ENCODE measurements at regions not wholly inside any gene's neighbourhood (a gene's known extent, or its start where the extent isn't known, plus 50 kb on each side); places are given as distances from the start of the nearest gene placed in this dataset.
"Not testable (repeated sequence)": the region's sequence is repeated elsewhere in the genome, so short reads cannot be mapped to it uniquely, and the experiment has no call there.

- no peak for DNase-seq (ENCODE audit: low read depth)
Observed at GRCh38 chr1:98575955-98576354, 85.6 kb upstream of the SNX7 start.

GRCh38 chr1:98565951-98566350 is 95.6 kb upstream of the SNX7 start:
- DNase-seq (ENCODE audit: low read depth) = no peak

- no peak for DNase-seq (ENCODE audit: low read depth)
Observed at GRCh38 chr1:98559291-98559690, 102.2 kb upstream of the SNX7 start.

- DNase-seq (ENCODE audit: low read depth) = no peak
Observed at GRCh38 chr1:98557895-98558294, 103.6 kb upstream of the SNX7 start.

- peak; percentile 67 for DNase-seq (ENCODE audit: low read depth)
Observed at GRCh38 chr1:98556521-98557158, 104.9 kb upstream of the SNX7 start.

GRCh38 chr1:98555814-98556213 is 105.7 kb upstream of the SNX7 start:
- no peak for DNase-seq (ENCODE audit: low read depth)

GRCh38 chr1:98552576-98553074 is 108.9 kb upstream of the SNX7 start:
- not testable (repeated sequence) for DNase-seq (ENCODE audit: low read depth)

- no peak for DNase-seq (ENCODE audit: low read depth)
Observed at GRCh38 chr1:98550076-98550475, 111.4 kb upstream of the SNX7 start.

GRCh38 chr1:98546319-98546718 is 115.2 kb upstream of the SNX7 start:
- no peak for DNase-seq (ENCODE audit: low read depth)

- DNase-seq (ENCODE audit: low read depth) = no peak
Observed at GRCh38 chr1:98538106-98538505, 123.4 kb upstream of the SNX7 start.

- peak; percentile 11 for DNase-seq (ENCODE audit: low read depth)
Observed at GRCh38 chr1:98523256-98523655, 138.3 kb upstream of the SNX7 start.

- DNase-seq (ENCODE audit: low read depth) = no peak
Observed at GRCh38 chr1:98516306-98516705, 145.2 kb upstream of the SNX7 start.

- DNase-seq (ENCODE audit: low read depth) = no peak
Observed at GRCh38 chr1:98515744-98516143, 145.8 kb upstream of the SNX7 start.

GRCh38 chr1:98512216-98512615 is 149.3 kb upstream of the SNX7 start:
- not testable (repeated sequence) for DNase-seq (ENCODE audit: low read depth)

GRCh38 chr1:98503771-98504170 is 157.8 kb upstream of the SNX7 start:
- DNase-seq (ENCODE audit: low read depth) = no peak

- DNase-seq (ENCODE audit: low read depth) = no peak
Observed at GRCh38 chr1:98502937-98503336, 158.6 kb upstream of the SNX7 start.

- no peak for DNase-seq (ENCODE audit: low read depth)
Observed at GRCh38 chr1:98500324-98500723, 161.2 kb upstream of the SNX7 start.

GRCh38 chr1:98498651-98499050 is 162.9 kb upstream of the SNX7 start:
- no peak for DNase-seq (ENCODE audit: low read depth)

GRCh38 chr1:98497497-98497896 is 164.0 kb upstream of the SNX7 start:
- DNase-seq (ENCODE audit: low read depth) = no peak

GRCh38 chr1:98496256-98496995 is 165.1 kb upstream of the SNX7 start:
- peak; percentile 68 for DNase-seq (ENCODE audit: low read depth)

GRCh38 chr1:98493469-98493868 is 168.1 kb upstream of the SNX7 start:
- DNase-seq (ENCODE audit: low read depth) = peak; percentile 36

GRCh38 chr1:98490099-98490498 is 171.4 kb upstream of the SNX7 start:
- DNase-seq (ENCODE audit: low read depth) = no peak

GRCh38 chr1:98487620-98488019 is 173.9 kb upstream of the SNX7 start:
- DNase-seq (ENCODE audit: low read depth) = no peak

GRCh38 chr1:98482611-98483010 is 178.9 kb upstream of the SNX7 start:
- no peak for DNase-seq (ENCODE audit: low read depth)

All from ELR (cell line).